HepG2 (cell line): ENCODE measurements at regions not wholly inside any gene's neighbourhood (a gene's known extent, or its start where the extent isn't known, plus 50 kb on each side); places are given as distances from the start of the nearest gene placed in this dataset.

Experiments used
- ATAC-seq: fragments of 200-7000 bp; cut with Tn5 transposase; 3 replicates; pipeline ENCODE4 v1.9.1; 2020; ENCODE audit warnings: mild to moderate bottlenecking, moderate library complexity
- BruUV-seq: library from RNA; stranded (reverse); fragments of 400-500 nt; replicated peaks from 2 replicates; lab custom pipeline; 2021; lab: Mats Ljungman, UMichigan
- CTCF ChIA-PET: fragments of 300-600 bp; formaldehyde crosslinking; extraction: SDS; loops from one replicate; lab custom pipeline; 2021; ENCODE audit warnings: low total read pairs, inconsistent platforms, low intra/inter-chr PET ratio; lab: Yijun Ruan, JAX
- POLR2A ChIA-PET: fragments of 350-600 bp; sonication (Branson Sonifier 250); formaldehyde crosslinking; loops from one replicate; lab custom pipeline; 2020; ENCODE audit warnings: antibody characterized with exemption, inconsistent platforms; lab: Yijun Ruan, JAX
- DNase-seq: peaks from one replicate; pipeline ENCODE4 v3.0.0-alpha.2; 2015; ENCODE audit warnings: low spot score
- FAIRE-seq: peaks from 3 replicates; lab custom pipeline; 2011; peaks lifted over from hg19 to GRCh38; lab: Jason Lieb, UNC
- H2AFZ ChIP-seq: one replicate; pipeline ENCODE4 v1.6.1; 2011; ENCODE audit warnings: low read length, inconsistent platforms
- H3K27ac ChIP-seq: fragments of 300-600 bp; 3 replicates; pipeline ENCODE4 v1.8.0; 2011; ENCODE audit warnings: mixed run types, mild to moderate bottlenecking, mixed read lengths, low read length, inconsistent platforms; ENCODE audit not compliant: insufficient read depth; ENCODE audit errors: extremely low read length
- H3K27me3 ChIP-seq, 2 experiments: fragments of 200-600 bp in 1 of 2; 2 replicates in 1 of 2; 3 replicates in 1 of 2; pipeline versions ENCODE4 v1.6.0 to v1.8.0; 2011; ENCODE audit warnings: low read length in 2 of 2, mild to moderate bottlenecking in 2 of 2, moderate library complexity in 2 of 2, inconsistent platforms in 1 of 2; ENCODE audit not compliant: insufficient read depth in 2 of 2, control insufficient read depth in 1 of 2
- H3K36me3 ChIP-seq, 2 experiments: fragments of 200-600 bp in 1 of 2; replicated peaks in 1 of 2; 2 replicates in 1 of 2; 3 replicates in 1 of 2; pipeline versions ENCODE4 v1.5.1 to v1.8.0; 2011; ENCODE audit warnings: low read length in 2 of 2, inconsistent platforms in 1 of 2; ENCODE audit not compliant: insufficient read depth in 2 of 2, control insufficient read depth in 1 of 2
- H3K4me1 ChIP-seq: 2 replicates; pipeline ENCODE4 v1.5.1; 2012; ENCODE audit warnings: low read length, inconsistent platforms; ENCODE audit not compliant: insufficient read depth
- H3K4me2 ChIP-seq: 2 replicates; pipeline ENCODE4 v1.6.0; 2011; ENCODE audit warnings: low read depth, low read length, inconsistent platforms
- H3K4me3 ChIP-seq, 3 experiments: fragments of 200-600 bp in 1 of 3; sonication (generic), shearing (Covaris generic) in 1 of 3; replicated peaks in 1 of 3; 2 replicates each; pipeline ENCODE4 v1.5.1; 2011 to 2016; ENCODE audit warnings: low read length in 3 of 3, inconsistent platforms in 2 of 3, low read depth in 2 of 3, mild to moderate bottlenecking in 2 of 3, control low read depth in 1 of 3, mixed read lengths in 1 of 3; ENCODE audit not compliant: insufficient read depth in 1 of 3
- H3K79me2 ChIP-seq: one replicate; pipeline ENCODE4 v1.6.1; 2011; ENCODE audit warnings: low read length, inconsistent platforms; ENCODE audit not compliant: insufficient read depth
- H3K9ac ChIP-seq: 2 replicates; pipeline ENCODE4 v1.6.0; 2011; ENCODE audit warnings: mild to moderate bottlenecking, low read depth, low read length, inconsistent platforms; ENCODE audit not compliant: insufficient read depth
- H3K9me3 ChIP-seq: 2 replicates; pipeline ENCODE4 v1.5.1; 2012; ENCODE audit warnings: mild to moderate bottlenecking, low read length
- H4K20me1 ChIP-seq: 2 replicates; pipeline ENCODE4 v1.6.0; 2011; ENCODE audit warnings: inconsistent platforms, mild to moderate bottlenecking, low read length, moderate library complexity; ENCODE audit not compliant: insufficient read depth
- KIAA2018 ChIP-seq: sonication (generic); formaldehyde crosslinking; IDR thresholded peaks from 2 replicates; pipeline ENCODE4 v1.5.0; 2020; ENCODE audit warnings: mild to moderate bottlenecking, missing genetic modification reagents, borderline replicate concordance
- KLF6 ChIP-seq: IDR thresholded peaks from 2 replicates; pipeline ENCODE4 v1.8.0; 2016; ENCODE audit warnings: missing biosample characterization, missing genetic modification reagents
- NFATC3 ChIP-seq: sonication (generic); formaldehyde crosslinking; IDR thresholded peaks from 2 replicates; pipeline ENCODE4 v1.5.1; 2020; ENCODE audit warnings: mild to moderate bottlenecking, missing genetic modification reagents
- SIN3B ChIP-seq: fragments of 150-350 bp; IDR thresholded peaks from 2 replicates; pipeline ENCODE4 v1.6.1; 2014; ENCODE audit warnings: low read length
- ZMYM4 ChIP-seq: sonication (generic); formaldehyde crosslinking; IDR thresholded peaks from 2 replicates; pipeline ENCODE4 v1.8.1; 2023; ENCODE audit warnings: mild to moderate bottlenecking, missing genetic modification reagents
- ZNF879 ChIP-seq: sonication (generic); formaldehyde crosslinking; IDR thresholded peaks from 2 replicates; pipeline ENCODE4 v1.8.1; 2023; ENCODE audit warnings: missing genetic modification reagents
- WGBS: methylation state at CpG from one replicate; pipeline ENCODE4 v1.1.6; 2017; ENCODE audit warnings: low lambda C conversion rate; 5-methylcytosine and 5-hydroxymethylcytosine counted together
- in situ Hi-C: cut with HindIII; loops from 2 replicates; pipeline ENCODE4 v1.10.0; 2017; ENCODE audit warnings: low pct_unique_long_range_greater_than_20kb; ENCODE audit not compliant: extremely low pct_ligation_motif_present
- intact Hi-C: fragments of 100-400 bp; cut with micrococcal nuclease; formaldehyde crosslinking; loops from one replicate; pipeline ENCODE4 v1.10.0; 2022; ENCODE audit not compliant: unreplicated experiment
- TF ChIP-seq, protein P1 (sequence below), 2 experiments: IDR thresholded peaks; 2 replicates each; pipeline ENCODE4 v1.6.1; 2011 to 2012; ENCODE audit warnings: low read length in 2 of 2, borderline replicate concordance in 1 of 2, low read depth in 1 of 2, mild to moderate bottlenecking in 1 of 2, moderate library complexity in 1 of 2
- TF ChIP-seq, protein P2 (sequence below): conservative IDR thresholded peaks from 2 replicates; pipeline ENCODE4 v1.6.1; 2018; ENCODE audit warnings: missing genetic modification reagents
- TF ChIP-seq, protein P3 (sequence below): sonication (generic); formaldehyde crosslinking; IDR thresholded peaks from 2 replicates; pipeline ENCODE4 v1.4.0; 2020; ENCODE audit warnings: missing genetic modification reagents

DNA sequence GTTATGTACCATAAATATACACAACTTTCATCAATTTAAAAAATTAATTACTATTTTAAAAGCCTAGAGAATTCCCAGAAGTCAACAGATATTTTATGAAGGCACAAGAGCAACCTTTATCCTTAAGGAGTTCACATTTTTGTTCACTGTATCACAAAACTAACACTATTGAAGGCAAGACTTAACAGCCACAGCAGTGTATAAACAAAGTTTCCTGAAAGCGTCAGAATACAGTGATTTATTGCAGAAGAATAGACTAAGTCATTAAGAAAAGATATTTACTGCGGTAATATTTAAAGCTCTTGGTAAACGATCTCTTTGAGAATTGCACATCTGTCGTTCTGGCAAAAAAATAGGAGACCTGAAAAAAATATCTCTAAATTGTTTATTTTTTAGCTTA, 419.3 kb upstream of the NBEA start (continued):
- TF ChIP-seq, protein P1, sequence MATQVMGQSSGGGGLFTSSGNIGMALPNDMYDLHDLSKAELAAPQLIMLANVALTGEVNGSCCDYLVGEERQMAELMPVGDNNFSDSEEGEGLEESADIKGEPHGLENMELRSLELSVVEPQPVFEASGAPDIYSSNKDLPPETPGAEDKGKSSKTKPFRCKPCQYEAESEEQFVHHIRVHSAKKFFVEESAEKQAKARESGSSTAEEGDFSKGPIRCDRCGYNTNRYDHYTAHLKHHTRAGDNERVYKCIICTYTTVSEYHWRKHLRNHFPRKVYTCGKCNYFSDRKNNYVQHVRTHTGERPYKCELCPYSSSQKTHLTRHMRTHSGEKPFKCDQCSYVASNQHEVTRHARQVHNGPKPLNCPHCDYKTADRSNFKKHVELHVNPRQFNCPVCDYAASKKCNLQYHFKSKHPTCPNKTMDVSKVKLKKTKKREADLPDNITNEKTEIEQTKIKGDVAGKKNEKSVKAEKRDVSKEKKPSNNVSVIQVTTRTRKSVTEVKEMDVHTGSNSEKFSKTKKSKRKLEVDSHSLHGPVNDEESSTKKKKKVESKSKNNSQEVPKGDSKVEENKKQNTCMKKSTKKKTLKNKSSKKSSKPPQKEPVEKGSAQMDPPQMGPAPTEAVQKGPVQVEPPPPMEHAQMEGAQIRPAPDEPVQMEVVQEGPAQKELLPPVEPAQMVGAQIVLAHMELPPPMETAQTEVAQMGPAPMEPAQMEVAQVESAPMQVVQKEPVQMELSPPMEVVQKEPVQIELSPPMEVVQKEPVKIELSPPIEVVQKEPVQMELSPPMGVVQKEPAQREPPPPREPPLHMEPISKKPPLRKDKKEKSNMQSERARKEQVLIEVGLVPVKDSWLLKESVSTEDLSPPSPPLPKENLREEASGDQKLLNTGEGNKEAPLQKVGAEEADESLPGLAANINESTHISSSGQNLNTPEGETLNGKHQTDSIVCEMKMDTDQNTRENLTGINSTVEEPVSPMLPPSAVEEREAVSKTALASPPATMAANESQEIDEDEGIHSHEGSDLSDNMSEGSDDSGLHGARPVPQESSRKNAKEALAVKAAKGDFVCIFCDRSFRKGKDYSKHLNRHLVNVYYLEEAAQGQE (IDR thresholded peaks at IDR 0.05; ENCODE audit: borderline replicate concordance in 1 of 2, low read depth in 1 of 2, low read length in 2 of 2) = no peak
- TF ChIP-seq ZNF879 (CRISPR knock-in tag) = no peak

DNA sequence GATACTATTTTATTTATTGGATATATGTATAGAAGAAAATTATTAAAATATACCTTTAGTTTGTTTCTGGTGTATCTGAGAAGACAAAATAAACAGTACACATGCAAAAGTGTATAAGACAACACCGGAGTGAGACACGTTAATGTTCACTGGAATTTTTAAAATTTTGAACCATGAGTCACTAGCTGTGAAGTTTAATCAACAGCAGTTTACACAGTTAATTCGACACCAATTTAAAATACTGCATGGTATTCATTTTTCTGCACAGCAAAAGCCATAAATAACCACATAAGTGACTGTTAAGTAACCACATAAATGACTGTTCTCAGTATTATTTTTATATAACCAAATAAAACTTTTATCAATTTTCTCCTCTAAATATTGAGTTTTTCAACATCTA, 418.7 kb upstream of the NBEA start:
- ATAC-seq (no peak), FAIRE-seq (no peak), DNase-seq (no peak)
- no peak overlapping the region for H3K27ac ChIP-seq
- 7% methylated on average over 3 of the region's 3 CpGs for WGBS
- no peak overlapping the region for H2AFZ ChIP-seq
- H3K9me3 ChIP-seq = no peaks in the 10 kb centered on the region
- H3K4me1 ChIP-seq = no peaks in the 10 kb centered on the region
- CTCF ChIA-PET = no interaction called here
- no peak overlapping the region for H3K4me2 ChIP-seq
- in situ Hi-C loops = no loop called here
- no peak overlapping the region for H3K4me3 ChIP-seq
- BruUV-seq = no TSS peak
- no peaks in the 10 kb centered on the region for H3K79me2 ChIP-seq
- intact Hi-C loops = no loop called here
- H3K36me3 ChIP-seq = no peaks in the 10 kb centered on the region
- H3K27me3 ChIP-seq = no peaks in the 10 kb centered on the region
- POLR2A ChIA-PET = no interaction called here
- H3K9ac ChIP-seq = no peak overlapping the region
- no peaks in the 10 kb centered on the region for H4K20me1 ChIP-seq
- TF ChIP-seq ZMYM4 (CRISPR knock-in tag) = no peak
- TF ChIP-seq SIN3B = no peak
- TF ChIP-seq, protein P2, sequence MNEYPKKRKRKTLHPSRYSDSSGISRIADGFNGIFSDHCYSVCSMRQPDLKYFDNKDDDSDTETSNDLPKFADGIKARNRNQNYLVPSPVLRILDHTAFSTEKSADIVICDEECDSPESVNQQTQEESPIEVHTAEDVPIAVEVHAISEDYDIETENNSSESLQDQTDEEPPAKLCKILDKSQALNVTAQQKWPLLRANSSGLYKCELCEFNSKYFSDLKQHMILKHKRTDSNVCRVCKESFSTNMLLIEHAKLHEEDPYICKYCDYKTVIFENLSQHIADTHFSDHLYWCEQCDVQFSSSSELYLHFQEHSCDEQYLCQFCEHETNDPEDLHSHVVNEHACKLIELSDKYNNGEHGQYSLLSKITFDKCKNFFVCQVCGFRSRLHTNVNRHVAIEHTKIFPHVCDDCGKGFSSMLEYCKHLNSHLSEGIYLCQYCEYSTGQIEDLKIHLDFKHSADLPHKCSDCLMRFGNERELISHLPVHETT (CRISPR knock-in tag) = no peak
- no peak for TF ChIP-seq KIAA2018 (CRISPR knock-in tag)
- no peak for TF ChIP-seq NFATC3 (CRISPR knock-in tag)
- no peak for TF ChIP-seq KLF6
- TF ChIP-seq, protein P3, sequence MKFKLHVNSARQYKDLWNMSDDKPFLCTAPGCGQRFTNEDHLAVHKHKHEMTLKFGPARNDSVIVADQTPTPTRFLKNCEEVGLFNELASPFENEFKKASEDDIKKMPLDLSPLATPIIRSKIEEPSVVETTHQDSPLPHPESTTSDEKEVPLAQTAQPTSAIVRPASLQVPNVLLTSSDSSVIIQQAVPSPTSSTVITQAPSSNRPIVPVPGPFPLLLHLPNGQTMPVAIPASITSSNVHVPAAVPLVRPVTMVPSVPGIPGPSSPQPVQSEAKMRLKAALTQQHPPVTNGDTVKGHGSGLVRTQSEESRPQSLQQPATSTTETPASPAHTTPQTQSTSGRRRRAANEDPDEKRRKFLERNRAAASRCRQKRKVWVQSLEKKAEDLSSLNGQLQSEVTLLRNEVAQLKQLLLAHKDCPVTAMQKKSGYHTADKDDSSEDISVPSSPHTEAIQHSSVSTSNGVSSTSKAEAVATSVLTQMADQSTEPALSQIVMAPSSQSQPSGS = no peak
